Activated naive CD4-positive, alpha-beta T cell treated with anti-CD3 and anti-CD28 coated beads, Interleukin-2, amount 50 U/mL, for 72 hours (primary cell): ENCODE measurements at regions not wholly inside any gene's neighbourhood (a gene's known extent, or its start where the extent isn't known, plus 50 kb on each side); places are given as distances from the start of the nearest gene placed in this dataset.
"Not testable (repeated sequence)": the region's sequence is repeated elsewhere in the genome, so short reads cannot be mapped to it uniquely, and the experiment has no call there.

Experiments
- ATAC-seq, 2 donors: fragments of 150-1000 bp; cut with Tn5 transposase; 2 replicates each; pipeline ENCODE4 v1.10.0; 2021; ENCODE audit warnings: mild to moderate bottlenecking in 2 of 2, moderate library complexity in 2 of 2
- DNase-seq, 2 donors: peaks; one replicate each; pipeline ENCODE4 v3.0.0; 2021 to 2022; ENCODE audit warnings: low spot score in 2 of 2
- H3K27ac Mint-ChIP-seq, 2 donors: one replicate each; pipeline ENCODE4 v1.8.0; 2022; ENCODE audit warnings: mild to moderate bottlenecking in 2 of 2, mixed read lengths in 2 of 2
- H3K36me3 Mint-ChIP-seq, 2 donors: one replicate each; pipeline ENCODE4 v1.8.0; 2022; ENCODE audit warnings: mixed read lengths in 2 of 2
- H3K9me3 Mint-ChIP-seq, 2 donors: one replicate each; pipeline ENCODE4 v1.8.0; 2022; ENCODE audit warnings: mixed read lengths in 2 of 2

- ATAC-seq (no peak), DNase-seq (no peak)
- Mint-ChIP-seq H3K9me3 (peaks cover 24 to 29% of the 10 kb centered on the region in 2 donors), H3K36me3 (peaks cover 0 to 8% of the 10 kb centered on the region in 2 donors), H3K27ac (no peak overlapping the region)
Observed at GRCh38 chr2:116200086-116200485, 1614.4 kb upstream of the DDX18 start.

GRCh38 chr2:116211719-116212118 lies 1602.8 kb upstream of the DDX18 start:
- ATAC-seq: no peak
- Mint-ChIP-seq H3K27ac (no peak overlapping the region), H3K9me3 (peaks cover 5 to 7% of the 10 kb centered on the region in 2 donors), H3K36me3 (no peaks in the 10 kb centered on the region)
- no peak for DNase-seq

GRCh38 chr2:116222793-116223192 lies 1591.7 kb upstream of the DDX18 start:
- H3K36me3 Mint-ChIP-seq: peaks cover 0 to 6% of the 10 kb centered on the region in 2 donors
- no peak for ATAC-seq
- peaks cover 4 to 5% of the 10 kb centered on the region in 2 donors for H3K9me3 Mint-ChIP-seq
- DNase-seq: no peak
- H3K27ac Mint-ChIP-seq: no peak overlapping the region

GRCh38 chr2:116223912-116224311 lies 1590.6 kb upstream of the DDX18 start:
- ATAC-seq (no peak), DNase-seq (no peak)
- H3K27ac Mint-ChIP-seq: no peak overlapping the region
- peaks cover 0 to 11% of the 10 kb centered on the region in 2 donors for H3K36me3 Mint-ChIP-seq
- peaks cover 12 to 13% of the 10 kb centered on the region in 2 donors for H3K9me3 Mint-ChIP-seq

- no peak for ATAC-seq
Observed at GRCh38 chr2:116224610-116225009, 1589.9 kb upstream of the DDX18 start.

GRCh38 chr2:116238511-116238910 lies 1576.0 kb upstream of the DDX18 start:
- Mint-ChIP-seq H3K9me3 (peaks cover 16 to 25% of the 10 kb centered on the region in 2 donors), H3K27ac (no peak overlapping the region), H3K36me3 (no peaks in the 10 kb centered on the region)
- no peak for DNase-seq
- ATAC-seq: no peak

More at GRCh38 chr2:116224610-116225009, 1589.9 kb upstream of the DDX18 start:
- Mint-ChIP-seq H3K36me3 (peaks cover 0 to 11% of the 10 kb centered on the region in 2 donors), H3K9me3 (peaks cover 13 to 15% of the 10 kb centered on the region in 2 donors), H3K27ac (no peak overlapping the region)
- no peak for DNase-seq

- ATAC-seq (no peak), DNase-seq (no peak)
- H3K27ac Mint-ChIP-seq: no peak overlapping the region
- H3K36me3 Mint-ChIP-seq: peaks cover 0 to 20% of the 10 kb centered on the region in 2 donors
- peaks cover 12 to 22% of the 10 kb centered on the region in 2 donors for H3K9me3 Mint-ChIP-seq
Observed at GRCh38 chr2:116250376-116250775, 1564.1 kb upstream of the DDX18 start.

GRCh38 chr2:116264872-116265271 lies 1549.6 kb upstream of the DDX18 start:
- DNase-seq (no peak), ATAC-seq (no peak)
- H3K27ac Mint-ChIP-seq: no peak overlapping the region
- H3K36me3 Mint-ChIP-seq: peaks cover 5 to 7% of the 10 kb centered on the region in 2 donors
- peaks cover 20 to 25% of the 10 kb centered on the region in 2 donors for H3K9me3 Mint-ChIP-seq

- no peak for ATAC-seq
- no peak overlapping the region for H3K27ac Mint-ChIP-seq
- H3K36me3 Mint-ChIP-seq: no peaks in the 10 kb centered on the region
- no peak for DNase-seq
- H3K9me3 Mint-ChIP-seq: peaks cover 5 to 15% of the 10 kb centered on the region in 2 donors
Observed at GRCh38 chr2:116269040-116269439, 1545.5 kb upstream of the DDX18 start.

GRCh38 chr2:116304328-116304727 lies 1510.2 kb upstream of the DDX18 start:
- no peak overlapping the region for H3K27ac Mint-ChIP-seq
- DNase-seq (no peak), ATAC-seq (no peak)
- H3K36me3 Mint-ChIP-seq: no peaks in the 10 kb centered on the region
- peaks cover 5 to 13% of the 10 kb centered on the region in 2 donors for H3K9me3 Mint-ChIP-seq

- Mint-ChIP-seq H3K36me3 (peaks cover 0 to 4% of the 10 kb centered on the region in 2 donors), H3K27ac (no peak overlapping the region), H3K9me3 (peaks cover 21 to 33% of the 10 kb centered on the region in 2 donors)
- no peak for DNase-seq
- no peak for ATAC-seq
Observed at GRCh38 chr2:116317111-116317510, 1497.4 kb upstream of the DDX18 start.

- not testable (repeated sequence) for H3K36me3 Mint-ChIP-seq, H3K27ac Mint-ChIP-seq, DNase-seq, ATAC-seq
- H3K9me3 Mint-ChIP-seq: peaks cover 21 to 33% of the 10 kb centered on the region in 2 donors
Observed at GRCh38 chr2:116318551-116318950, 1495.9 kb upstream of the DDX18 start.

- peaks cover 0 to 4% of the 10 kb centered on the region in 2 donors for H3K36me3 Mint-ChIP-seq
- peaks cover 24 to 36% of the 10 kb centered on the region in 2 donors for H3K9me3 Mint-ChIP-seq
- H3K27ac Mint-ChIP-seq: no peak overlapping the region
- ATAC-seq (no peak), DNase-seq (no peak)
Observed at GRCh38 chr2:116319001-116319400, 1495.5 kb upstream of the DDX18 start.

- Mint-ChIP-seq H3K27ac (no peak overlapping the region), H3K9me3 (peaks cover 29 to 35% of the 10 kb centered on the region in 2 donors), H3K36me3 (peaks cover 0 to 4% of the 10 kb centered on the region in 2 donors)
- no peak for ATAC-seq
- no peak for DNase-seq
Observed at GRCh38 chr2:116319935-116320334, 1494.6 kb upstream of the DDX18 start.

- H3K27ac Mint-ChIP-seq: no peak overlapping the region
- DNase-seq: no peak
- H3K36me3 Mint-ChIP-seq: no peaks in the 10 kb centered on the region
- no peak for ATAC-seq
- peaks cover 26 to 46% of the 10 kb centered on the region in 2 donors for H3K9me3 Mint-ChIP-seq
Observed at GRCh38 chr2:116329280-116329679, 1485.2 kb upstream of the DDX18 start.

GRCh38 chr2:116340690-116341089 lies 1473.8 kb upstream of the DDX18 start:
- Mint-ChIP-seq H3K9me3 (peaks cover 19 to 26% of the 10 kb centered on the region in 2 donors), H3K36me3 (no peaks in the 10 kb centered on the region), H3K27ac (no peak overlapping the region)
- DNase-seq: no peak
- no peak for ATAC-seq

GRCh38 chr2:116366212-116366611 lies 1448.3 kb upstream of the DDX18 start:
- Mint-ChIP-seq H3K9me3 (peaks cover 11 to 19% of the 10 kb centered on the region in 2 donors), H3K36me3 (peaks cover 0 to 4% of the 10 kb centered on the region in 2 donors), H3K27ac (no peak overlapping the region)
- ATAC-seq (no peak), DNase-seq (no peak)

GRCh38 chr2:116378786-116379185 lies 1435.7 kb upstream of the DDX18 start:
- ATAC-seq (no peak), DNase-seq (no peak)
- H3K36me3 Mint-ChIP-seq: no peaks in the 10 kb centered on the region
- no peak overlapping the region for H3K27ac Mint-ChIP-seq
- H3K9me3 Mint-ChIP-seq: peaks cover 23 to 27% of the 10 kb centered on the region in 2 donors
